GM12864 (cell line): ENCODE measurements at regions not wholly inside any gene's neighbourhood (a gene's known extent, or its start where the extent isn't known, plus 50 kb on each side); places are given as distances from the start of the nearest gene placed in this dataset.
"Not testable (repeated sequence)": the region's sequence is repeated elsewhere in the genome, so short reads cannot be mapped to it uniquely, and the experiment has no call there.

Experiments used
- DNase-seq: peaks from one replicate; pipeline ENCODE4 v3.0.0-alpha.2; 2011; ENCODE audit warnings: low read depth
- H3K4me3 ChIP-seq: 2 replicates; pipeline ENCODE4 v1.5.1; 2011; ENCODE audit warnings: mild to moderate bottlenecking, low read depth, low read length, control low read depth
- CTCF ChIP-seq: IDR thresholded peaks from 2 replicates; pipeline ENCODE4 v1.5.1; 2011; ENCODE audit warnings: low read depth, mild to moderate bottlenecking, moderate library complexity, low read length, control low read depth, inconsistent platforms; ENCODE audit errors: missing control alignments

DNA sequence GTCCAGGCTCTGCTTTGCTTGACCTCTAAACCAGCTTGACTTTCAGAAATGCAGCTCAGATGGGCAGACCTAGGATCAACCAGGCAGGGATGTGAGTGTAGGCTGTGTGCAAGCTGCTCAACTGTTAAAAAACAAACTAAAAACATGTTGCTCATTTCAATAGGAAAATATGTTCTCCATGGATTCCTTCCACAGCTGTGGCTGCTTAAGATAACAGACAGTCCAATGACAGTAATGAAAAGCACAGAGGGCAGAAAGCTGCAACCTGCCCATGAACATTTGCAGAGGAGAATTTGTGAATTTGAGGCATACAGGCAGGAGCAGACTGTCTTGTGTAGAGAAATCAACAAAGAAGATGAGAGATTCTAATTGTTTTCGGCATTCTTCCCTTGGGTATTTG, 534.2 kb downstream of the CCSER2 start:
- H3K4me3 ChIP-seq: no peak overlapping the region
- TF ChIP-seq CTCF: no peak
- DNase-seq: no peak

GRCh38 chr10:84863675-84864074, 535.3 kb downstream of the CCSER2 start:
- TF ChIP-seq CTCF: no peak
- no peak for DNase-seq
- H3K4me3 ChIP-seq: no peak overlapping the region

- no peak for TF ChIP-seq CTCF
- DNase-seq: no peak
- H3K4me3 ChIP-seq: no peak overlapping the region
These were observed 548.0 kb downstream of the CCSER2 start for GRCh38 chr10:84876116-84876999.

- TF ChIP-seq CTCF: no peak
- H3K4me3 ChIP-seq: no peak overlapping the region
- no peak for DNase-seq
These were observed 551.6 kb downstream of the CCSER2 start for GRCh38 chr10:84879991-84880390.

- H3K4me3 ChIP-seq, DNase-seq: not testable (repeated sequence)
These were observed 553.3 kb downstream of the CCSER2 start for GRCh38 chr10:84881696-84882095.

DNA sequence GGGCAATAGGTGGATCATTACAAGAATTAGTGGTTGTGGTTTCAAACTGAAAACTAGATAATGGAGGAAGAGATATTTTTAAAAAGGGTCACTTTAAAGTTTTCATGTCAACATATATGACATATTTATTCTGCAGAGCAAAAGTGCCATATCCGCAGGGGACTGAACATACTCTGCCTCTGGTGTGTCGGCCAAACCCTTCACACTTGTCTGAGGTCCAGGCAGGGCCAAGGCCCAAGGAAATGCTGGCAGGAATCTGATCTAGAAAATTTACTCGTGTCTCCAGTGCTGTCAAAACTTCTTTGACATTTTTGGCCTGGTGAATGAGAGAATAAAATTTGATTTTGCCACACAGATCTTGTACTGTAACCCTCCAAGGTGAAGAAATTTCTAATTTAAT, 562.3 kb downstream of the CCSER2 start:
- no peak overlapping the region for H3K4me3 ChIP-seq
- no peak for DNase-seq
- TF ChIP-seq CTCF: no peak

DNA sequence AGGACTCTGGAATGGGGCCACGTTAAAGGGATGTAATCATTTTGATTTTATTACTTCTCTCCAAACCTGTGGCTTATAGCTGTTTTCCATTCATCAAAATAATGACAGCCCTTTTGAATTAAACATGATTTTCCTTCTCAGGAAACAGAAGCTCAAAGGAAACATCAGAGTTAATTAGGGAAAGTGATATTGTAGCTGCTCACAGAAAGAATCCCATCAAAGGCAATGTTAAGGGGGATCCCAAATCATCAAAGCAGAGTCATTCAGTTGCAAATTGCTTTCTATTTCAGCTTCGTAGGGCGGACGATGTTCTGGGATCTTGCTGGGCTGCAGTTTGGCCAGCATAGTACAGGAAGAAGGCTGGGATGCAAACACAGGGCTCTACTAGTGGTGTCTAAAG, 563.2 kb downstream of the CCSER2 start:
- no peak for TF ChIP-seq CTCF

More for the DNA sequence above, 563.2 kb downstream of the CCSER2 start:
- H3K4me3 ChIP-seq: no peak overlapping the region
- no peak for DNase-seq
